ENCODE measurements at regions not wholly inside any gene's neighbourhood (a gene's known extent, or its start where the extent isn't known, plus 50 kb on each side); places are given as distances from the start of the nearest gene placed in this dataset.

DNA sequence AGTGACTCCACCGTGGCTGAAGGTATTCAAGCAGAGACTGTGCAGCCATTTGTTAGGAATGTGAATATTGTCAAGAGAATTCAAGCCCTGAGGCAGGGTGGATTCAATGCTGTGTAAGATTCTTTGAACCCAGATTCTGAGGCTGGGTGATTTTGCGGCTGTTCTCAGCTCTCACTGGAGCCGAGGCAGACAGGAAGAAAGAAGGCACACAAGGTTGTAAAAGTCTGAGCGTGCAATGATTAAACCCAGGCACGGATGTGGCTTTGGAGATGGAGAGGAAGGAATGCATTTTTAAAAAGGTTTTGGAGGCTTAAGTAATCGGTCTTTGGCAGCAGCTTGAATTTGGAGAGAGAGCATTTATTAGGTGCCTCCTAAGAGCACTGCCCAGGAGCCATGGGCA, 187.9 kb downstream of the KATNAL1 start:
- Mint-ChIP-seq H3K4me3 (peak overlapping the region; percentile 47), H3K27ac (peak overlapping the region; percentile 36), H3K4me1 (peaks cover 20% of the 10 kb centered on the region), H3K36me3 (ENCODE audit: low read depth) (no peaks in the 10 kb centered on the region), H3K9me3 (no peaks in the 10 kb centered on the region), H3K27me3 (no peaks in the 10 kb centered on the region)
- peak; percentile 35 for ATAC-seq (replicated peaks)

GRCh38 chr13:30116379-30116778, 191.0 kb downstream of the KATNAL1 start:
- Mint-ChIP-seq H3K4me1 (peaks cover 21% of the 10 kb centered on the region), H3K27me3 (no peaks in the 10 kb centered on the region)

DNA sequence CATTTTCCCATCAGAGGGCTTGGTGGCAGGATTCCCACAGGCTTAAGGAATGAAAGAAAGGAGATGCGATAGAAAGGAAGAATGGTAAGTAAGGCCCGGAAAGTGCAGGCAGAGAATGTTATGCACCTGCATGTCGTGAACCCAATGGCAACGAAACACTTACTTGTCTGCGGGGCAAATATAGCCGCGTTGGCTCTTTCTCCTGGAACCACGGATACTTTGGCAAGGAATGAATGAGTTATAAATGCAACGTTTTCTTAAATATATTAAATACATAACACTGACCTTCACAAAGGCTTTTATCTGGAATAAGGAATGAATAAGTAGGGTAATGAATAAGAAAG, 192.1 kb downstream of the KATNAL1 start:
- Mint-ChIP-seq H3K27me3 (no peaks in the 10 kb centered on the region), H3K4me3 (peak overlapping the region; percentile 73), H3K9me3 (no peaks in the 10 kb centered on the region), H3K4me1 (peaks cover 19% of the 10 kb centered on the region), H3K36me3 (ENCODE audit: low read depth) (no peaks in the 10 kb centered on the region), H3K27ac (no peak overlapping the region)
- peak; percentile 2 for ATAC-seq (replicated peaks)

More at GRCh38 chr13:30116379-30116778, 191.0 kb downstream of the KATNAL1 start:
- Mint-ChIP-seq H3K36me3 (ENCODE audit: low read depth) (no peaks in the 10 kb centered on the region), H3K27ac (no peak overlapping the region), H3K9me3 (no peaks in the 10 kb centered on the region), H3K4me3 (no peak overlapping the region)
- ATAC-seq (replicated peaks): no peak

DNA sequence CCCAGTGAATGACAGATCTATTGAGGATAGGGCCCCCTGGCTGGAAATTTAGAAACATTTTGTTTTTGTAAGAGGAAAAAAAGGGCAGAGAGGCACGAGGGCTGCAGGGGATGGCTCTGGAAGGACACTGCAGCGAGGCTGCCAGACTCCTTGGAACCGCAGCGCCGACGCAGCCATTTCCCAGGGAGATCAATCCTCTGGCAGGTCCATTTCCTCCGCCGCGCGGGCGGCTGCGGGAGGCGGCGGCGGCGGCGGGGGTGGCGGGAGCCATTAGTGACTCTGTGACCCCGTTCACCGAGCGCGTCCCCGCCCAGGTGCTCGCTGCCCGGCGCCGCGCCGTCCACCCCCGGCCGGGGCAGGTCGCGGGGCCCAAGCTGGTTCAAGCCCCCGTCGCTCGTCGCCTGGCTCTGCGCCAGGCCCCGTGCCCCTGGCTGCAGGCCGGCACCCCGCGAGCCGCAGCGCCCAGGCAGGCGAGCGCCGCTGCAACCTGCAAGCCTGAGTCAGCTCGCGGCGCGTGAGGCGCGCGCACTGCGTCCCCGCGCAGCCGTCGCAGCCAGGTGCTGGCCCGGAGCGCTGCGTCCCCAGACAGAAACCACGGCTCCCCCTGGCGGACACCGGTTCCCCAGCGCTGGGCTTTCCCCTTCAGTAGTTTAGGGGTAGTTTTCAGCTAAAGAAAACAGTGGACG, 192.6 kb downstream of the KATNAL1 start:
- Mint-ChIP-seq H3K4me1 (peaks cover 14% of the 10 kb centered on the region), H3K27ac (no peak overlapping the region), H3K9me3 (no peaks in the 10 kb centered on the region), H3K36me3 (ENCODE audit: low read depth) (no peaks in the 10 kb centered on the region), H3K27me3 (no peaks in the 10 kb centered on the region), H3K4me3 (peak overlapping the region; percentile 73)
- ATAC-seq (replicated peaks): peak; percentile 95

DNA sequence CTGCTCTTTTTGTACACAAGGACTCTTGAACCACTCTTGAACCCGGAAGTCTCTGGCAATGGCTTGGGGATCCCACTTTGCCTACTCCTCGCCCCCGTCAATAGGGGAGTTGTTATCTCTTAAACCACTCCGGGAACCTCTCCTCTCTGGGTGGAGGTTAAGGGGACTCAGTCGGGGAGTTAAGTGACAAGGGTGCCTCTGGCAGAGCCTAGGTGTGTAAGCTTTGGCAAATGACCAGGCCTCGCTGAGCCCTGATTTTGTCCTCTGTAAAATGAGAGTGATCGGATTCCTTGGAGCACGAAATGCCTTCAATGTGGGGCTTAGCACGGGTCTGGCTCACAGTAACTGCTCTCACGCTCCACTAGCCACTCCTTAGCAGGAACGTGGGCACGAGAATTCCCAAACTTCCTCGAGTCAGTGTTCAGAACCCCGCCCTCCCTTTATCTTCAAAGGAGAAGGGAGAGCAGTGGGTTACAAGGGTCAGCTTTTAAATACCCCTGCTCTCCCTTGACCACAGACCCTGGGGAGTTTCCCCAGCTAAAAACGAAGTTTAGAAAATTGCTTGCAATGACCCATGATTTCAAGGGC, 193.3 kb downstream of the KATNAL1 start:
- H3K27ac Mint-ChIP-seq: no peak overlapping the region
- no peaks in the 10 kb centered on the region for H3K36me3 Mint-ChIP-seq (ENCODE audit: low read depth)
- ATAC-seq (replicated peaks): no peak
- no peaks in the 10 kb centered on the region for H3K27me3 Mint-ChIP-seq
- no peaks in the 10 kb centered on the region for H3K9me3 Mint-ChIP-seq
- H3K4me3 Mint-ChIP-seq: peak overlapping the region; percentile 73
- peaks cover 8% of the 10 kb centered on the region for H3K4me1 Mint-ChIP-seq

DNA sequence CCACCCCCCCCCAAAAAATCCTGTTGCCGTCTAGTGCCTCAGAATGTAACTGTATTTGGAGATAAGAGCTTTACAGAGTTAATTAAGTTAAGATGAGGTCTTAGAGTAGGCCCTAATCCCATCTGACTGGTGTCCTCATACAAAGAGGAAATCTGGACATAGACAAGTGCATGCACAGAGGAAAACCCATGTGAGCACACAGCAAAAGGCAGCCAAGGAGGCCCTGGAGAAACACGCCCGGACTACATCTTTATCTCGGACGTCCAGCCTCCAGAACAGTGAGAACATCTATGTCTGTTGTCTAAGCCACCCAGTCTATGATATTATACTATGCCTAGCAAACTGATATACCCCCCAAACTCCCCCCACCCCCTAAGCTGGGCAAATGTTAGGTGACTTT, 193.8 kb downstream of the KATNAL1 start:
- Mint-ChIP-seq H3K27ac (no peak overlapping the region), H3K4me3 (peak overlapping the region; percentile 73), H3K36me3 (ENCODE audit: low read depth) (no peaks in the 10 kb centered on the region), H3K9me3 (no peaks in the 10 kb centered on the region), H3K4me1 (peaks cover 8% of the 10 kb centered on the region), H3K27me3 (no peaks in the 10 kb centered on the region)
- ATAC-seq (replicated peaks): no peak

GRCh38 chr13:30112602-30113435, 194.5 kb downstream of the KATNAL1 start:
- no peaks in the 10 kb centered on the region for H3K27me3 Mint-ChIP-seq
- H3K36me3 Mint-ChIP-seq (ENCODE audit: low read depth): no peaks in the 10 kb centered on the region
- H3K9me3 Mint-ChIP-seq: no peaks in the 10 kb centered on the region
- peak overlapping the region; percentile 73 for H3K4me3 Mint-ChIP-seq
- peak overlapping the region; percentile 3 for H3K27ac Mint-ChIP-seq
- peak; percentile 51 for ATAC-seq (replicated peaks)
- peaks cover 8% of the 10 kb centered on the region for H3K4me1 Mint-ChIP-seq

GRCh38 chr13:30111810-30112209, 195.5 kb downstream of the KATNAL1 start:
- Mint-ChIP-seq H3K4me3 (peak overlapping the region; percentile 73), H3K27me3 (no peaks in the 10 kb centered on the region), H3K4me1 (peaks cover 8% of the 10 kb centered on the region), H3K9me3 (no peaks in the 10 kb centered on the region), H3K36me3 (ENCODE audit: low read depth) (no peaks in the 10 kb centered on the region), H3K27ac (no peak overlapping the region)
- ATAC-seq (replicated peaks): no peak

- Mint-ChIP-seq H3K4me3 (no peak overlapping the region), H3K9me3 (no peaks in the 10 kb centered on the region), H3K27ac (no peak overlapping the region), H3K4me1 (peaks cover 8% of the 10 kb centered on the region), H3K27me3 (no peaks in the 10 kb centered on the region), H3K36me3 (ENCODE audit: low read depth) (no peaks in the 10 kb centered on the region)
- ATAC-seq (replicated peaks): no peak
Measured at GRCh38 chr13:30110301-30111070, 196.9 kb downstream of the KATNAL1 start.

- H3K27me3 Mint-ChIP-seq: peaks cover 4% of the 10 kb centered on the region
- ATAC-seq (replicated peaks): no peak
Measured at GRCh38 chr13:30109471-30110135, 197.7 kb downstream of the KATNAL1 start.

DNA sequence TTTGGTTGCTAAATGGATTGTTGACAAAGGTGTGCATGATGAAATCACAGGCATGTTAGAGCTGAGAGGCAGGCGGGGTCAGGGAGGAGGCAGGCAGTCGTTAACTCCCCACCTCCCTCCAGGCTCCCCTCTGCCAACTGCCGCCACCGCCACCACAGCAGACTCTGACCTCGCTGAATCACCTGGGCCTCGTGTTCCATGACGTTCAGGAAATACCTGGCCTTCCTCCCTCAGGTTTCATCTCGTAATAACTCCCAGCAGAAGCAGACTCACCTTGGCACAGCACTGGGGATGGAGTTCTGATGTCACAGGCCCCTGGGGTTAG, 198.5 kb downstream of the KATNAL1 start:
- H3K4me1 Mint-ChIP-seq: peaks cover 8% of the 10 kb centered on the region
- no peak for ATAC-seq (replicated peaks)
- H3K27ac Mint-ChIP-seq: no peak overlapping the region
- no peaks in the 10 kb centered on the region for H3K9me3 Mint-ChIP-seq
- H3K27me3 Mint-ChIP-seq: peaks cover 4% of the 10 kb centered on the region
- no peak overlapping the region for H3K4me3 Mint-ChIP-seq
- no peaks in the 10 kb centered on the region for H3K36me3 Mint-ChIP-seq (ENCODE audit: low read depth)

More at GRCh38 chr13:30109471-30110135, 197.7 kb downstream of the KATNAL1 start:
- Mint-ChIP-seq H3K9me3 (no peaks in the 10 kb centered on the region), H3K36me3 (ENCODE audit: low read depth) (no peaks in the 10 kb centered on the region), H3K4me3 (no peak overlapping the region), H3K4me1 (peaks cover 8% of the 10 kb centered on the region), H3K27ac (no peak overlapping the region)

DNA sequence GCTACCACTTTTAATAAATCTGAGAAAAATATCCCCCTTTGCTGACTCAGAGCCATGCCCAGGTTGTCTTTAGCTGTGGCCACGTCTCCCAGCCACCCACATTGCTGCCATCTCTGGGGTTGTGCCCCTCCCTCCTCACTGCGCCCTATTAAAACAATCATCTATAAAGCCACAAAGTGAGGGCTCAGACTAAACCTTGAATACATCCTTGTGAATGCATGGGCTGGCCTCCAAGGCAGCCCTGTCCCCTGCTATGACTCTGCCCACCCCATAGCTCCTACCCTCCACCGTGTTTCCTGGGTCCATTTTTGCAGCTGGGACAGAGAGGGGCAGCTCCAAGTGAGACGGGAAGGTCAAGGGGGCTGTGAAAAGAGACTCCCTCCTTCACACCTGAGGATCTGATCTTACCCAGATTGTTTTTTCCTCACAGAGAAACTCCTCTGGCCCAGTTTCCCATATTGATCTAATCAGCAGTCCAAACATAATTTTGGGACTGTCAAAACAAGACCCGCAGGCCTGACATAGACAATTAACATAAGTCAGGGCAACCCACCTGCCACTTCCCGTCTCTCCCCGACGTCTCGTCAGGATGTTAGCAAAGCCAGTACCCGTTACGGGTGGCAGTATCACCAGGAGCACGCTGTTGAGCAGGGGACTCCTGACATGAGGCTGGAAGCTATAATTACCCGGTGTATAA, 199.0 kb downstream of the KATNAL1 start:
- H3K4me1 Mint-ChIP-seq: peaks cover 8% of the 10 kb centered on the region
- no peak overlapping the region for H3K4me3 Mint-ChIP-seq
- no peaks in the 10 kb centered on the region for H3K36me3 Mint-ChIP-seq (ENCODE audit: low read depth)
- H3K27ac Mint-ChIP-seq: no peak overlapping the region
- H3K9me3 Mint-ChIP-seq: no peaks in the 10 kb centered on the region
- peaks cover 4% of the 10 kb centered on the region for H3K27me3 Mint-ChIP-seq
- no peak for ATAC-seq (replicated peaks)

DNA sequence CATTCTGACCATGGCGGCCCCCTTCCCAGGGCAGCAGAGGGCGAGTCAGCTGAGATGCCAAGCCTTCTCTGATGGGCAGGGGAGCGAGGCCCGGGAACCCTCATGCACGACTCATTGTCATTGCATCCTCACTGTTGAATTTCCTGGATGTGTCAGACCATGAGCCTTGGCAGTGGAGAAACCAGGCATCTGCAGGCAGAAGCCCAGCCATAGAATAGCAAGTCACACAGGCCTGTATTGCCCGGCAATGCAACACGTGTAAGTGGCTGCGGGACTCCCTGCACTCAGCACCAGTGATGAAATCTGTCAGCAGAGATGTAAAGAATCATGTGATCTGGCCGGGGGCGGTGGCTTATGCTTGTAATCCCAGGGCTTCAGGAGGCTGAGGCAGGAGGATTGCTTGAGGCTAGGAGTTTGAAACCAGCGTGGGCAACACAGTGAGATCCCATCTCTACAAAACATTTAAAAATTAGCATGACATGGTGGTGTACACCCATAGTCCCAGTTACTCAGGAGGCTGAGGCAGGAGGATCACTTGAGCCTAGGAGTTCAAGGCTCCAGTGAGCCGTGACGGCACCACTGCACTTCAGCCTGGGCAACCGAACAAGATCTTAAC, 199.7 kb downstream of the KATNAL1 start:
- H3K27ac Mint-ChIP-seq: no peak overlapping the region
- peaks cover 2% of the 10 kb centered on the region for H3K4me1 Mint-ChIP-seq
- H3K27me3 Mint-ChIP-seq: peaks cover 4% of the 10 kb centered on the region
- no peak overlapping the region for H3K4me3 Mint-ChIP-seq
- ATAC-seq (replicated peaks): no peak
- H3K36me3 Mint-ChIP-seq (ENCODE audit: low read depth): no peaks in the 10 kb centered on the region
- no peaks in the 10 kb centered on the region for H3K9me3 Mint-ChIP-seq

Data from activated T-helper 17 cell treated with anti-CD3 and anti-CD28 coated beads, Interleukin-2, amount 50 U/mL, for 72 hours (primary cell).